ENCODE measurements at regions not wholly inside any gene's neighbourhood (a gene's known extent, or its start where the extent isn't known, plus 50 kb on each side); places are given as distances from the start of the nearest gene placed in this dataset.

DNA sequence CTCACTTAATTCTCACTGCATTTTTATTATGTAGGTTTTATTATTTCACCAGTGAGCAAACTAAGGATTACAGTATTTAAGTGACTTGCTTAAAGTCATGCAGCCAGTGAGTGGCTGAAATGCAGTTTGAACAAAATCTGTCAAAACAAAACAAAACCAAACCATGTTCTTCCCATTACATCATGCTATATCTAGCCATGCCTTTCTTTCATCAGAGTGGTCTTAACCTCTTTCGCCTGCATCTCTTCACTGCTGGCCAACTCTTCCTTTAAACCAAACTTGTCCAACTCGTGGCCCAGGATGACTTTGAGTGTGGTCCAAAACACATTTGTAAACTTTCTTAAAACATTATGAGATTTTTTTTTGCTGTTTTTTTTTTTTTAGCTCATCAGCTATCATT is 223.2 kb downstream of the PCDH7 start:
- H3K27ac ChIP-seq = no peak overlapping the region
- TF ChIP-seq EZH2phosphoT487 (IDR thresholded peaks at IDR 0.05; ENCODE audit: insufficient read depth, low read depth) = no peak
- no peak for TF ChIP-seq EZH2 (IDR thresholded peaks at IDR 0.05; ENCODE audit: insufficient read depth, poor library complexity, severe bottlenecking)
- no peaks in the 10 kb centered on the region for H3K4me1 ChIP-seq (ENCODE audit: insufficient read depth)
- no peaks in the 10 kb centered on the region for H3K36me3 ChIP-seq (ENCODE audit: low read depth)
- H3K27me3 ChIP-seq (replicated peaks; ENCODE audit: insufficient read depth) = no peaks in the 10 kb centered on the region
- 0 to 2% methylated on average over 2 of the region's 2 CpGs for WGBS, 2 experiments (ENCODE audit: low coverage in 1 of 2, low lambda C conversion rate in 2 of 2, missing lambda C conversion rate in 2 of 2)
- DNase-seq = no peak
- H3K9ac ChIP-seq = no peak overlapping the region
- no peak overlapping the region for H3K4me3 ChIP-seq
- no peaks in the 10 kb centered on the region for H3K9me3 ChIP-seq (ENCODE audit: low read depth)
- no peaks in the 10 kb centered on the region for H3K9me2 ChIP-seq (ENCODE audit: insufficient read depth)
- H3K4me2 ChIP-seq (ENCODE audit: unreplicated experiment) = no peak overlapping the region
- no peaks in the 10 kb centered on the region for H3K79me2 ChIP-seq (ENCODE audit: insufficient read depth)
- H3F3A ChIP-seq (ENCODE audit: insufficient read depth) = no peaks in the 10 kb centered on the region
- H2AFZ ChIP-seq = no peak overlapping the region
- in situ Hi-C loops (cut with MboI) = no loop called here
- no peaks in the 10 kb centered on the region for H4K20me1 ChIP-seq (ENCODE audit: insufficient read depth)

DNA sequence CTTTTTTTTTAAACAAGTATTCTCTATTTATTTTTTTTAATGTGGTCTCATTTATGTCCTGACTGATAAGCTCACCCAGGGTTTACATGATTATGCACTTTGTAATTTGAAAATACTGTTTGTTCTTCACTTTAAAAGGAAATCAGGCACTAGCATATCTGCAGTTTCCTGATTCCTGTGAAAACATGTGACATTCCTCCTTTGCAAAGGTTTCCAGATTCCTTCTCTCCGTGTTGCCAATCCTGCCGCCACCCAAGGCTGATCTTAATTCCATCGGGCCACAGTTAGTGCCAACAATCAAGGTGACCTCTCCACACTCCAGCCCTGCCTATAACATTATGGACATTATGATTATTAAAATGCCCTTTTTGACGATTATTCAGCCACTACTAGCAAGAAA is 225.4 kb downstream of the PCDH7 start:
- Histone ChIP-seq H3K4me1 (ENCODE audit: insufficient read depth) (no peaks in the 10 kb centered on the region), H3K36me3 (ENCODE audit: low read depth) (no peaks in the 10 kb centered on the region), H3F3A (ENCODE audit: insufficient read depth) (no peaks in the 10 kb centered on the region), H3K27ac (no peak overlapping the region), H3K79me2 (ENCODE audit: insufficient read depth) (no peaks in the 10 kb centered on the region), H2AFZ (no peak overlapping the region), H3K9me2 (ENCODE audit: insufficient read depth) (no peaks in the 10 kb centered on the region), H3K4me3 (no peak overlapping the region), H3K27me3 (replicated peaks; ENCODE audit: insufficient read depth) (no peaks in the 10 kb centered on the region), H4K20me1 (ENCODE audit: insufficient read depth) (no peaks in the 10 kb centered on the region), H3K9me3 (ENCODE audit: low read depth) (no peaks in the 10 kb centered on the region), H3K9ac (no peak overlapping the region), H3K4me2 (ENCODE audit: unreplicated experiment) (no peak overlapping the region)
- in situ Hi-C loops (cut with MboI) = no loop called here
- WGBS, 2 experiments (ENCODE audit: low coverage in 1 of 2, low lambda C conversion rate in 2 of 2, missing lambda C conversion rate in 2 of 2) = 15% methylated on average over 4 of the region's 4 CpGs
- TF ChIP-seq EZH2 (IDR thresholded peaks at IDR 0.05; ENCODE audit: insufficient read depth, poor library complexity, severe bottlenecking) = no peak
- no peak for TF ChIP-seq EZH2phosphoT487 (IDR thresholded peaks at IDR 0.05; ENCODE audit: insufficient read depth, low read depth)
- DNase-seq = no peak

DNA sequence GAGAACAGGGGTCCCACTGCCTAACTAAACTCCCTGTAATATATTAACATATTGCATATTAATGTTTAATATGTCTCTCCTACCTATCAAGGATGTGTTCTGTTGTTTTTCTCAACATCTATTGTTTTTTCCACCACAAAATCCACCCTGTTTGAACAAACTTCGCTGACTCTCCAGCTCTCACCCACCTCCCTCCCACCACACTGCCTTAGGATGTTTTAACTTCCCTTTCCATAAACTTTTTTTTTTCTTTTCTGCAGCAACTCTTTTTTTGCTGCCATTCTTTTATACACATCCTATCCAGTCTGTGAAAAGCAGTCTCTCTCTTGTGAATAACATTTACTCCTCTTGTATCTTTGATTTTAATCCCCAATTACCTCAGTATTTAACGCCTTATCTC is 226.1 kb downstream of the PCDH7 start:
- H3K36me3 ChIP-seq (ENCODE audit: low read depth) = no peaks in the 10 kb centered on the region
- H3K9ac ChIP-seq = no peak overlapping the region
- no peaks in the 10 kb centered on the region for H3K27me3 ChIP-seq (replicated peaks; ENCODE audit: insufficient read depth)
- H3K79me2 ChIP-seq (ENCODE audit: insufficient read depth) = no peaks in the 10 kb centered on the region
- H4K20me1 ChIP-seq (ENCODE audit: insufficient read depth) = no peaks in the 10 kb centered on the region
- no peak overlapping the region for H2AFZ ChIP-seq
- H3K4me3 ChIP-seq = no peak overlapping the region
- no peaks in the 10 kb centered on the region for H3K9me3 ChIP-seq (ENCODE audit: low read depth)
- H3K4me1 ChIP-seq (ENCODE audit: insufficient read depth) = no peaks in the 10 kb centered on the region
- no peak overlapping the region for H3K27ac ChIP-seq
- H3K4me2 ChIP-seq (ENCODE audit: unreplicated experiment) = no peak overlapping the region
- DNase-seq = no peak
- no peaks in the 10 kb centered on the region for H3K9me2 ChIP-seq (ENCODE audit: insufficient read depth)
- H3F3A ChIP-seq (ENCODE audit: insufficient read depth) = no peaks in the 10 kb centered on the region
- no peak for TF ChIP-seq EZH2phosphoT487 (IDR thresholded peaks at IDR 0.05; ENCODE audit: insufficient read depth, low read depth)
- in situ Hi-C loops (cut with MboI) = no loop called here
- WGBS, 2 experiments (ENCODE audit: low coverage in 1 of 2, low lambda C conversion rate in 2 of 2, missing lambda C conversion rate in 2 of 2) = 27 to 46% methylated on average over 2 of the region's 2 CpGs

DNA sequence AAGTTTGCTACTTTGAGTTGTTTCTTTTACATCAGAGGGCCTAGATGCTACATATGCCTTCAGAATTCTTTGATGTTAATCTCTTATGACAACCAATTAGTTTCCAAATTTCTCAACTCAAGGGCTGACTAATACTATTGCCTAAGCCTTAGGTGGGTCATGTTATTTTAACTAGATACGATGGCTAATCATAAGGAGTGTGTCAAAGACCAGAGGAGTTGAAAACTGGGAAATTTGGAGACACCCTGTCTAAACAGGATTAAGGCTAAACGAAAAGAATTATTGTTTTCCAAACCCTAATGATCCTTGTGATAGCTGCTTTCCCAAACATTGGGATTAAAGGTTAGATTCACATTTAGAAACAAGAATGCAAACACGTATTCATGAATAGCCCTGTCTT is 228.5 kb downstream of the PCDH7 start:
- DNase-seq = no peak
- H3K36me3 ChIP-seq (ENCODE audit: low read depth) = no peaks in the 10 kb centered on the region
- in situ Hi-C loops (cut with MboI) = no loop called here
- no peak overlapping the region for H3K27ac ChIP-seq
- no peaks in the 10 kb centered on the region for H3K4me1 ChIP-seq (ENCODE audit: insufficient read depth)
- H3K27me3 ChIP-seq (replicated peaks; ENCODE audit: insufficient read depth) = no peaks in the 10 kb centered on the region
- WGBS, 2 experiments (ENCODE audit: low coverage in 1 of 2, low lambda C conversion rate in 2 of 2, missing lambda C conversion rate in 2 of 2) = 10 to 23% methylated on average over 3 of the region's 3 CpGs
- no peak for TF ChIP-seq EZH2 (IDR thresholded peaks at IDR 0.05; ENCODE audit: insufficient read depth, poor library complexity, severe bottlenecking)
- TF ChIP-seq EZH2phosphoT487 (IDR thresholded peaks at IDR 0.05; ENCODE audit: insufficient read depth, low read depth) = no peak
- H4K20me1 ChIP-seq (ENCODE audit: insufficient read depth) = no peaks in the 10 kb centered on the region
- no peak overlapping the region for H3K4me2 ChIP-seq (ENCODE audit: unreplicated experiment)
- H3F3A ChIP-seq (ENCODE audit: insufficient read depth) = no peaks in the 10 kb centered on the region
- no peak overlapping the region for H3K9ac ChIP-seq
- no peaks in the 10 kb centered on the region for H3K9me2 ChIP-seq (ENCODE audit: insufficient read depth)
- H3K79me2 ChIP-seq (ENCODE audit: insufficient read depth) = no peaks in the 10 kb centered on the region
- H2AFZ ChIP-seq = no peak overlapping the region
- no peaks in the 10 kb centered on the region for H3K9me3 ChIP-seq (ENCODE audit: low read depth)
- no peak overlapping the region for H3K4me3 ChIP-seq

DNA sequence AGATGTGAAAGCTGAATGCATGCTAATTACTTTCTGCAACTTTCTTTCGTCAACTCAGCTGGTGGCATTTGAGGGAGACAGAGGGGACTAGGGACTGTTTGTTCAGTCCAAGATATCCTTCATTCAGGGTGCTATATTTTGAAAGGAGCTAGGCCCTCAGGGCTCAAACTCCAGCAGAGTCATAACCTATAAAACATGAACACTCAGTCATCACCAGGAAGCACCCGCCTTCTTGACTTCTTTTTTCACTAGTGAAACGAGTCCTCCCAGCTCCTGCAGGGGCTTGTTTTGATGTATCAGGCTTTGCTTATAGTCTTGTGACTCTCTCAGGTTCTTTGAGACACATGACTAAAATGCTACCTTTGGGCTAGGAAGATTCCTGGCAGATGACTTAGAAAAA is 230.6 kb downstream of the PCDH7 start:
- H3F3A ChIP-seq (ENCODE audit: insufficient read depth) = no peaks in the 10 kb centered on the region
- H4K20me1 ChIP-seq (ENCODE audit: insufficient read depth) = no peaks in the 10 kb centered on the region
- 25 to 33% methylated on average over 3 of the region's 3 CpGs for WGBS, 2 experiments (ENCODE audit: low coverage in 1 of 2, low lambda C conversion rate in 2 of 2, missing lambda C conversion rate in 2 of 2)
- no peak overlapping the region for H3K9ac ChIP-seq
- H3K9me3 ChIP-seq (ENCODE audit: low read depth) = no peaks in the 10 kb centered on the region
- H3K4me1 ChIP-seq (ENCODE audit: insufficient read depth) = no peaks in the 10 kb centered on the region
- no peaks in the 10 kb centered on the region for H3K36me3 ChIP-seq (ENCODE audit: low read depth)
- H2AFZ ChIP-seq = no peak overlapping the region
- no peaks in the 10 kb centered on the region for H3K9me2 ChIP-seq (ENCODE audit: insufficient read depth)
- in situ Hi-C loops (cut with MboI) = no loop called here
- no peaks in the 10 kb centered on the region for H3K79me2 ChIP-seq (ENCODE audit: insufficient read depth)
- TF ChIP-seq EZH2phosphoT487 (IDR thresholded peaks at IDR 0.05; ENCODE audit: insufficient read depth, low read depth) = no peak
- no peak for TF ChIP-seq EZH2 (IDR thresholded peaks at IDR 0.05; ENCODE audit: insufficient read depth, poor library complexity, severe bottlenecking)
- no peak for DNase-seq
- H3K4me3 ChIP-seq = no peak overlapping the region
- H3K27me3 ChIP-seq (replicated peaks; ENCODE audit: insufficient read depth) = no peaks in the 10 kb centered on the region
- no peak overlapping the region for H3K4me2 ChIP-seq (ENCODE audit: unreplicated experiment)
- no peak overlapping the region for H3K27ac ChIP-seq
